ENCODE measurements at regions not wholly inside any gene's neighbourhood (a gene's known extent, or its start where the extent isn't known, plus 50 kb on each side); places are given as distances from the start of the nearest gene placed in this dataset.
"Not testable (repeated sequence)": the region's sequence is repeated elsewhere in the genome, so short reads cannot be mapped to it uniquely, and the experiment has no call there.

DNA sequence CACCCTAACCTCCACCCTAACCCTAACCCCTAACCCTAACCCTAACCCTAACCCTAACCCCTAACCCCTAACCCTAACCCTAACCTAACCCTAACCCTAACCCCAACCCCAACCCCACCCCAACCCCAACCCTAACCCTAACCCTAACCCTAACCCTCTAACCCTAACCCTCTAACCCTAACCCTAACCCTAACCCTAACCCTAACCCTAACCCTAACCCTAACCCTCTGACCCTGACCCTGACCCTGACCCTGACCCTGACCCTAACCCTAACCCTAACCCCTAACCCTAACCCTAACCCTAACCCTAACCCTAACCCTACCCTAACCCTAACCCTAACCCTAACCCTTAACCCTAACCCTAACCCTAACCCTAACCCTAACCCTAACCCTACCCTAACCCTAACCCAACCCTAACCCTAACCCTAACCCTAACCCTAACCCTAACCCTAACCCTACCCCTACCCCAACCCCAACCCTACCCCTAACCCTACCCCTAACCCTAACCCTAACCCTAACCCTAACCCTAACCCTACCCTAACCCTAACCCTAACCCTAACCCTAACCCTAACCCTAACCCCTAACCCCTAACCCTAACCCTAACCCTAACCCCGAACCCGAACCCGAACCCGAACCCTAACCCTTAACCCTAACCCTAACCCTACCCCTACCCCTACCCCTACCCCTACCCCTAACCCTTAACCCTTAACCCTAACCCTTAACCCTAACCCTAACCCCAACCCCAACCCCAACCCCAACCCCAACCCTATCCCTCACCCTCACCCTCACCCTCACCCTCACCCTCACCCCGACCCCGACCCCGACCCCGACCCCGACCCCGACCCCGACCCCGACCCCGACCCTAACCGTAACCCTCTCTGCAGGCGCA is 186.2 kb upstream of the CHL1 start:
- DNase-seq, result not testable (repeated sequence)

DNA sequence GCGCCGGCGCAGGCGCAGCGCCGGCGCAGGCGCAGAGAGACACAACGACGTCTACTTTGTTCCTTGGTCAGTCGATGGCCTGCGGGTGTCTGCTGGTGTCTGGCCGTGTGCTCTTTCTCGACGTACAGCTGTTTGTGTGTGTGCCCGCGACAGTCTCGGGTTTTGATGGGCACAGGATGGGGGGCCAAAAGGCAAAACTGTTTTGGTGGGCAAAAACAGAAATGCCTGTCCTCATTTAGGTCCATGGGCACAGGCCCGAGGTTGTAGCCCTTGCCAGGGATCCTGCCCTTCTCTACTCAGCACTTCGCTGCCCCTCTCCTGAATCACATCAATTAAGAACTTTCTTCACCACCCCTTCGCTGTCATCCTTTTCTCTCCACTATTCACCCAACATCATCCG is 184.8 kb upstream of the CHL1 start:
- DNase-seq, result no peak

DNA sequence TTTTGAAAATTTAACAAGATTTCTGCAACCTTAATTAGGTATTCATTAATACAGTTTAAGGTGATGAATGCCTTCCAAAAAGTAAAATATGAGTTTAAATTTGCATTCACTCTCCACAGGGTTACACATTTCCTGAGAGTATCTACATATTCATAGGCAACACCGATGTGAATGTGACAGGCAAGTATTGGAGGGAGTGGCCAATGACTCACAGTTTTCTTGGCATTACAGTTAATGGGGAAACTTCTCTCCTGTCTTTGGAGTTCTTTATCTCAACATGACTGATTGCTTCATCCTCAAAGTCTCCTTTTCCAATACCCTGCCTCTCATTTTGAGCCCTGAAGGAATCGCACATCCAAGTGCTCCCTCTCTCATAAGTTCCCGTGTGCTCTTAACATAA is 181.9 kb upstream of the CHL1 start:
- DNase-seq, result no peak

DNA sequence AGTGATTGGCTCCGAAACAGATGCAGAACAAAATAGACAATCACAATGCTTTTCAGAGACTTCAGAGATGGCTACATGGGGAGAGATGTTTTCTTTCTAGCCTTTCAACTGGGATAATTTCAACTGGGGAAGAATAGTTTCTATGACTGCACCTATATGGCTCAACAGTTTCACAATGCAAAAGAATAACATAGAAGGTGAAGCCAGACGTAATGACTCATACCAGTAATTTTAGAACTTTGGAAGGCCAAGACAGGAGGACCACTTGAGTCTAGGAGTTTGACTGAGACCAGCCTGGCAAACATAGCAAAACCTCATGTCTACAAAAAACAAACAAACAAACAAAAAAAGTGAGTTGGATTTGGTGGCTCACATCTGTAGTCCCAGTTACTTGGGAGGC is 180.2 kb upstream of the CHL1 start:
- no peak for DNase-seq

DNA sequence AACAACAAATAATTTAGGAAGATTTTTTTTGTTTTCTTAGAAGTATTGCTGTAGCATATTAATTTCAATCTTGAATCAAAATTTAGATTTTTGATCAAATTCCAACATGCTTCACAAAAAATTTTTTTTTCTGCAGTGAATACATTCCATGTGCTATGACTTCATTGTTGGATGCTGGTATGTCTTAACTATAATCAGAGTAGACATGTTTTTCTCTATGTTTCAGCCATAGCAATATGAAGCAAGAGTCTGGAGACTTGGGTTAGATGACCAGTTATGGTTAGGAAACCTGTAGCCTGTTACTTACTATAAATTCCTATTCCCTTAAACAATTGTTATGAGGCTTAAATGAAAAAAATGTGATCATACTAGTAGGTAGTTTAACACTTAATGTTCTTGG is 176.1 kb upstream of the CHL1 start:
- no peak for DNase-seq

DNA sequence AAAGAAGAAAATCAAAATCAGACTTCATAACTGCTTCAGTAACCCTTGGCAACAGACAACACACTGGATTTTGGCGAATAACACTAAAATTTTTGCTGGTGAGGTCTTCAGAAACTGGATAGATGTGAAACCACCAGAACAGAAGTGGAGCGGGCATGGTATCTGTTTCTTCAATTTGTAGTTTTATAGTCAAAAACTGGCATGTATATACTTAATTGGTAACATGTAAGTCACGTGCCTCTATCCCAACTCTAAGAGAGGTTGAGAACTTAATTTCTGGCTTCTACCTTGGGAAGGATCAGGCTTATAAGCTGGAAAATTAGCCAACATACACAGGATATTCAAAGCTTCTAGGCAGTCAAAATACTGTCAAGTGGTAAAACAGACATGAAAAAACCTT is 172.6 kb upstream of the CHL1 start:
- DNase-seq, result no peak

DNA sequence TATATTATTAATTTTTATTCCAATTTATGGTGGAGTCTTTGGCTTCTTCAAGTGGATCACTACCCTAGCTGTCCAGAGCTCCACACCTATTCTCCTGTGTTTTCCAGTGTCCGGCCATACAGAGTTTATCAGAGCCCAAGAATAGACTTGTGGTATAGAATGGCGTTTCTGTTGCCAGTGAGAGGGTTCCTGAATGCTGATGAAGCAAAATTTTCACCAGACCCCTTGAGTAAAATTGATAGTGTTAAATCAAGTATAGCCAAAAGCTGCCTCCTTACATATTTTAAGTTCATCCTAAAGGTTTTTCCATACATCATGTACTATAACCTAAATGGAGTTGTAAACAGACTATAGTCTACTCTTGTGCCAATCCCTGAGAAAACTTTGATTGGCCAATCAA is 171.5 kb upstream of the CHL1 start:
- no peak for DNase-seq

DNA sequence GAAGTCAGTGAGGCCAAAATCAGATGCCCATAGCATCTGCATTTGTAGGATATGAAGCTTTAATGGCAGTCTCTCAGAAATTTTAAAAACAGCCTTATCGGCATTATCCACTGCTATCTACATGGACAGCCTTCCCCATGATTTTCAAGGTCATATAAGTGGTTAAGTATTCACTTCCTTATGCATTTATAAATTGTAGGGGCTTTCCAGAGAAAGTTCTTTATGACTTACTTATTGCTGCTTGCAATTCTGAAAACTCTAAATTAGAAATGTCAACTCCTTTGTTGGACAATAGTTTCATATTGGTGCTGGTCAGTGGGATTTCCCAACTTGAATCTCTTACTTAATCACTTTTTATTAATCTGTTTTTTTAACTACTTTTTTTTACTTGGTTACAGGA is 160.6 kb upstream of the CHL1 start:
- DNase-seq, result not testable (repeated sequence)

DNA sequence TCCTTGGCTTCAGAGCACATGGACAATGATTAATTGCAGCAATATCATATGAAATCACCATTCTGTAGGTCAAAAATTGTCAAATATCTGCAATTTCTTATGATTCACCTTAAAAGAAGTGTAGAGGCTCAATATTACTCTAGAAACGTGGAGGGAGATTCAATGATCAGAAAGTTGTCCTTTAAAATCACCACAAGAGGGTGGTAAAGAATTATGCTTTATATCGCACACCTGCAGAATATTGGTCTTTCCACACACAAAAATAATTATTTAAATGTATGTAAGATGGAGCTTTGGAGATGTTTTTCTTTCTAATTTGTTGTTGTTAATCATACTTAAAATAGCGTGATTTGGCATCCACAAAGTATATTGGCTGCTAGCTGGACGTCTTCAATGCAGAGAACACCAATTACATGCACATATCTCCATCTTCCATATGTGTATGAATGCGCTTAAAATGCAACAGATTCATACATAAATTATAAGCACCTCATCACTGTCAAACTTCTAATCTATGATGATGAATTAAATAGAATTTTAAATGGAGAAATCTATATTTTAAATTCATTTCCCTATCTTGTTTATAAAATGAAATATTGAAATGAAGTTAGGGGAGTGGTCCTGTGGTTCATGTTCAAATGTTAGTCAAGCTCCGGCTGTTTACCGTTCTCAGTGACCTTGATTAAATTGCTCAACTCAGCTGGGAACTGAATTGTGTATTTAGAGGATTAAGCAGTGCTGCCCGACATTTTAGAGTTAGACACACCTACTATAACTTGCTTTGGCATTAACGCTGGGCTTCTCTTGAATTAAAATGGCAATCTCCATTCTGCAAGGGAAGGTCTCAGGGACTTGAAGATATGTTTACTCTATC is 153.5 kb upstream of the CHL1 start:
- peak; percentile 27 for DNase-seq

DNA sequence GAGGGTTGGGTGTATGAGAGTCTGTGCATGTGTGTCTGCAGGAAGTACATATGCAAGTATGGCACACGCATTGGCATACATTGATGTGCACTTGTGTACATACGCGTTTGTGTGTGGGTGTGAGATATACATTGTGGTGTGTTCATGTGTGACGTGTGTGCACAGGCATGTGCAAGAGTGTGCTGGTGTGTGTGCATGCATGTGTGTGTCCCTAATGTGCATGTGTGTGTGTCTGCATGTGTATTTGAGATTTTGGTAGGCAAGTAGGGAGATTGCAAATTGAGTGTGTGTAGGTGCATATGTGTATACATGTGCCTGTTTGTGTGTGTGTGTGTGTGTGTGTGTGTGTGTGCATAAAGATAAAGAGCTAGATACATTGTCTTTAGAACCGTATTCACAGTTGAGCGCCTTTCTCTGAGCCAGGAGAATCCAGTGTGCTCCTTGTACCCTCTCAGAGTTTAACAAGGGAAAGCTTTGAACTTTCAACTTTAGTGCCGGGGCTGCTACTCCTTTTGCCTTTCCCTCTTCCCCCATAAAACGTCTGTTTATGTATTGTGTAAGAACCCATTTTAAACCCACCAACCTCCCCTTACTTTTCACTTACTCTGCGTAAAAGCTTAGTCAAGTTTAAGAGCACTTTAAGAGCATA is 152.4 kb upstream of the CHL1 start:
- no peak for DNase-seq

DNA sequence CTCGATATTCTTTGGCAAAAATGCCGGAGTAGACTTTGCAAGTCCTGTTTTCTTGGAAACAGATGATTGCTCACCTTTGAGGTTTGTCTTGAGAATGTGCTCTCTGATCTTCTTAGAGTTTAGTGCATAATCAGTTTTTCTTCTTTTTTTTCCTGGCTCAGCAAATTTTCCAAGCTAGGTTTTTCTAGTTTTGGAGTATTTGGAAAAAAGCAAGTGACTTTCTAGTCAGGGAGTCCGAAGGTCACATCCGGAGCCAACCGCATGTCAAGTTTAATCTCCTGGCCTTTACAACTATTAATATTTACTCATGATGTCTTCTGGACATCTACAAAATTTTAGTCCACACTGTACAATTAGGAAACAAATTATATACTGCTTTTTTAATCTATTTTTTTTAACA is 151.6 kb upstream of the CHL1 start:
- not testable (repeated sequence) for DNase-seq

DNA sequence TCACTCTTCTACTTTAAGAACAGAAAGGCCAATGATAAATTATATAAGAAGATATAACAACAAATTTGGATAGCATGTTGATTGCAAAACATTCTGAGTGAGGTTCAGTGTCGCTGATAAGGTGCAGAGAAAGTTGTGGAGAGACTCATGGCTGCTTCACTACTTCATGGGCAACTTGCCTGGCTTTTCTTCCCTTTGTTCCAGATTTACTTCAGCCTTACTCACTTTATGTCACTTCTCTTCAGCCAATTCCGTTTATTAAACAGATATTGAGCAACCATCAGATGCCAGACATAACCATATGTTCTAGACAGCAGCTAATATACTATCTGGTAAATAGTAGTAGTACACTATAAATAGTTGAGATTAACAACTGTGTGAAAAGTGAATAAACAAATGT is 150.0 kb upstream of the CHL1 start:
- no peak for DNase-seq

DNA sequence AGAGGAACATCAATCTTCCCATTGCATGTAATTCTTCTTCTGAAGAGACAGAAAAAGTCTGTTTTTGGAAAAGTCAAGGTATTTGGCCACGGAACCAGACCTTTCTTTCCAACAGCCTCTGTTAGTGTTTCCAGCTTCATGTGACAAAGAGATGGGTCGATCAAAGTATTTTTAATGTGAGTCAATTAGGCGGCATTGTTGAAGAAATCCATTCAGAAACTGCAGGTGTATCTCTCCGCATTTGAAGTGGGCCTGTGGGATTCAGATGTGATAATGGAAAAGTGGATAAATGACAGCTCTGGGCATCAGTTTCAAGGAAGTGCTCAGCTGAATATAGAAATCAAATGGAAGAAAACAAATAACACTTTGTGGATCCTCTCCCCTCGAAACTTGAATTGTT is 143.1 kb upstream of the CHL1 start:
- peak; percentile 68 for DNase-seq

DNA sequence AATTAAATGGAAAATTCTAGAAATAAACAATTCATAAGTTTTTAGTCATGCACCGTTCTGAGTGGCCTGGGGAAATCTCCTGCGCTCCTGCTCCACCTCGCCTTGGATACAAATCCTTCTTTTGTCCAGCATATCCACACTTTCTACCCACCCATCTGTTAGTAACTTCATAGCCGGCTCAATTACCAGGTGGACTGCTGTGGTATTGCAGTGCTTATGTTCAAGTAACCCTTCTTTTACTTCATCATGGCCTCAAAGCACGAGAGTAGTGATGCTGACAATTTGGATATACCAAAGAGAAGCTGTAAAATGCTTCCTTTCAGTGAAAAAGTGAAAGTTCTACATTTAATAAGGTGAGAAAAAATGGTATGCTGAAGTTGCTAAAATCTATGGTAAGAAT is 142.3 kb upstream of the CHL1 start:
- no peak for DNase-seq

DNA sequence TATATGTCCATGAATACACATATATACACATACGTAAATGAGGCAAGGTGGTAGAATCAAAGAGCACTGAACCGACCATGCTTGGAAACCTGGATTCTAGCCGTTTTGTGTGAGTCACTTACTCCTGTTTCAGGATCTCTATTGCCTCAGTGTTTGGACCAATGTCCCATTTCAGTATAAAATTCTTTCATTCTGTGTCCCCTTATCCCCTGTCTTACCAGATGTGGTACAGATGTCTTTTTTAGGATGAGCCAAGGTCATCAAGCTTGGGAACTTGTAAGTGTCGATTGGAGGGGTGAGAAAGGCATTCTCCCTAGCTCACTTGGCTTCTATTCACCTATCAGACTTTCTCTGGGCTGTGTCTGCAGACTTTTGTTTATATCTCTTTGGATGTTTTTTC is 139.9 kb upstream of the CHL1 start:
- no peak for DNase-seq

DNA sequence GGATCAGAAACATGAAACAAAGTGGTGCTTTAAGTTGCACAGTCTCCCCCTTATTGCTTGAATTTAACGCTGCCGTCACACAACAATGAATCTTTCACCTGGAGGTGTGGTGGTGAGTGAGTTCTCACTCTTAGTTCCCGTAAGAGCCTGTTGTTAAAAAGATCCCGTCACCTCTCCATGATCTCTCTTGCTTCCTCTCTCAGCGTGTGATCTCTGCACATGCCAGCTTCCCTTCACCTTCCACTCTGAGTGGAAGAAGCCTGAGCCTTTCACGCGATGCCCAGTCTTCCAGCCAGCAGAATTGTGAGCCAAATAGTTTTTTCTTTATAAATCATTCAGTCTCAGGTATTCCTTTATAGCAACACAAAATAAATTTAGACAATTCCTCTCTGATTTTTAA is 136.7 kb upstream of the CHL1 start:
- no peak for DNase-seq

DNA sequence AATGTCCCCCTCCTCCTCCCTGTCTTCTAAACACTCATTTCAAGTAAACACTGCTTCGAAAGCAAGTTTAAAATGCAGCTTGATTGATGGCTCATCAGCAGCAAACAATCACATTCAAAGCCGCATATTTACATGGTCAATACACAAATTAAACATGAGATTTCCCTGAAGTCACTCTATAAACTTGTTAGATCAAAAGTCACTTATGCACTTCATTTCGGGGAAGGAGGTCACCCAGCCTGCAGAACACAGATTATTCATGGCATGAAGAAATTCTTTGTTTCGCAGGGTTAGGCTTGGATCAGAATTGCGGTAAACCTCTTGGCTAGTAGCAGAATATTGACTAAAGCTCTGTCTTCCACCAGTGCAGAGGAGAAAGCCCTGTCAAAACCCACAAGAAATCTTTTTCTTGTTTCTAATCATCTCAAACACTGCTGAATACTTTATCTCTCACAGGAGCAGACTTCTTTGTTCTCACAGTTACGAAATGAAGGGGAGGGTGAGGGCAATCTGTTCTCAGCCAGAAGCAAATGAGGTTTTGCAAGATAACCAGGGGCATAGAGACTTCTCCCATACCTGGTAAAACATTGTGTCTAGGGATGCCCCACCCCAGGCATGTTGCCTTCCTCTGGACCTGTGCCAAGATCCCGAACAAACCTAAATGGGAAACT is 133.3 kb upstream of the CHL1 start:
- no peak for DNase-seq

DNA sequence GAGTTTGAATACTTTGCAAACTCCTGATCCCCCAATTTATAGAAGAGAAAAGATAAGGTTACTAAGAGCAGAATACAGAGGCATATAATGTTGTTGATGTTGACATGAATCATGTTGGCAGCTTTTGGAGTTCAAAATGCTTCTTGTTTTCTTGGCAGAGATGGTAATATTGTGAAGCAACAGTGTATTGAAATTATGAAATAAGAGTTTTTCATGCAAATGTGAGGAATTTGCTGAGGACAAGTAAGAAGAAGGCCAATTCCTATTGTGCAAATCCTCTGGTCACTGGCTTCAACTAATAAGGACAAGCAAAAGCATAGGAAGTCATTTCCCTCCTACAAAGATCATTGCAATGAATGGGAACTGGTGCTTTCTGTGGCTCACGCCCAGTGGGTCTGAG is 126.9 kb upstream of the CHL1 start:
- no peak for DNase-seq

DNA sequence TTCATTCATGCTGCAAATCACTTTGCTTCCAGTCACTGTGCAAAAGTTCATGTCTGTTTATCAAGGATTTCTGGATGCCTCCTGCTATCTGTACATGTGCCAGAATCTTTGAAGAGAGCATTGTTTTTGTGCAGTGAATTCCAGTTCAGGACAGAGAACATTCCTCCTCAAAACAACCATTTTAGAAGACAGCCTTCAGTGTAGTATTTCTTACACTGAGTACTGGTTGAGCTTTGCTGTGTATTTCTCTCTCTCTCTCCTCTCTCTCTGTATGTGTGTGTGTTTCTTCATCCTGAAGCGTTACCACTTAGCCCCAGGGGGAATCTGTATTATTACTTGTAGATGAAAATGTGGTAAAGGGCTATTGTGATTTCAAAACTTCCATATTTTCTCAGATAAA is 123.8 kb upstream of the CHL1 start:
- no peak for DNase-seq

DNA sequence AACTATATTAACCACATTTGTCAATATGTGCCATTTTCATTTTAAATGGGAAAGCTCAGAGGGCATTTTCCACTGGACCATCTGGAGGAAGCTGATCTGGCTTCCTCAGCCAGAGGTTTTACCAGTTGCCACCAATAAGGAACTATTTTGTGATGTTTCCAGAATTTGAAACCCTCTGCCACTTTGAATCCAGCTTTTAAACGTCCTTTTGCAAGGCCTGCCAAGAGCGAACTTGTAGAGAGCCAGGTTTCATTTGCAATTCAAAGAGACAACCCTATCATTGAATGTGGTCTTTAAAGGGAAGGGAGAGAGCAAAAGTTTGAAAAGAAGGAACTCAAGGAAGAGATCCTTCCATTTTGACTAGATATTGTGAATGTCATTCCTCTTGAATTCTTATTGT is 123.3 kb upstream of the CHL1 start:
- no peak for DNase-seq

DNA sequence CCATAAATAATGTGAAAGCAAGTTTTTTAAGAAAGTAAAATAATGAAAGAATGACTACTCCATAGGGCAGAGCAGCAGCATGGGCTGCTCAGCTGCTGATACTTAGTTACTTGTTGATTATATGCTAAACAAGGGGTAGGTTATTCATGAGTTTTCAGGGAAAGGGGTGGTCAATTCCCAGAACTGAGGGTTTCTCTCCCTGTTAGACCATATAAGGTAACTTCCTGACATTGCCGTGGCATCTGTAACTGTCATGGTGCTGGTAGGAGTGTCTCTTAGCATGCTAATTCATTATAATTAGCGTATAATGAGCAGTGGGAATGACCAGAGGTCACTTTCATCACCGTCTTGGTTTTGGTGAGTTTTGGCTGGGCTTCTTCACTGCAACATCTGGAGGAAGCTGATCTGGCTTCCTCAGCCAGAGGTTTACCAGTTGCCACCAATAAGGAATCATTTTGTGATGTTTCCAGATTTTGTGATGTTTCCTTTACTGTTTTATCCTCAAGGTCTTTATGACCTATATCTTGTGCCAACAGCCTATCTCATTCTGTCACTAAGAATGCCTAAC is 121.8 kb upstream of the CHL1 start:
- no peak for DNase-seq

DNA sequence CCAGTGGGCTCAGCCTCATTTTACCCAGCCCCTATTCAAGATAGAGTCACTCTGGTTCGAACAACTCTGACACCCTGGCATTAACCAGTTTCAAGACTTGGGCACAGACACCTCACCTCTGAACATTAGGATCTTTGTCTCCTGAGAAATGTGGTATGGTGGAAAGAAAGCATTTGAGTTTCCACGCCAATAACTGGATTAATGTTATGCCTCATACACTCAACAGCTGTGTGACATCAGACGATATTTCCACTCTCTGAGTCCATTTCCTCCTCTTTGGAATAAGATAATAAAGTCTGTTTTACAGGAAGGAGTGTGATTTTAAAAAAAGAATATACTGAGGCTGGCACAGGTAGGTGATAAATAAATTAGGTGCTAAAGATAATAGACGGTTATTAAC is 121.3 kb upstream of the CHL1 start:
- DNase-seq, result no peak

DNA sequence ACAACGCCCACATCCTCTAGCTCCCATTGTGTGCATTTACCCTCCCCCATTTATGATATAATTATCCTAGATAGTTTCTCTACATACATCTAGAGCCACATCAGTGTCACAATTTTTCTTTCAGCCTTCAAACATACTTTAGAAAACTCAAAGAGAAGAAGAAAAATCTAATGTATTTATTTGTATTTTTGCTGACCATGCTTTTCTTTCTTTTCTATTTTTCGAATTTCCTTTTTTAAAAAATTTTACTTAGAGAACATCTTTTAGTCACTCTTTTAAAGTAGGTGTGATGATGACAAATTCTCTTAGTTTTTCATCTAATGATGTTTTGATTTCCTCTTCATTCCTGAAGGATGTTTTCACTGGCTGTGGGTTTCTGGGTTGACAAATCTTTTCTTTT is 117.0 kb upstream of the CHL1 start:
- DNase-seq, result no peak
